Fibroblast of gingiva (primary cell): ENCODE measurements at regions not wholly inside any gene's neighbourhood (a gene's known extent, or its start where the extent isn't known, plus 50 kb on each side); places are given as distances from the start of the nearest gene placed in this dataset.

Experiments
- DNase-seq: peaks from one replicate; pipeline ENCODE4 v3.0.0-alpha.2; 2011; ENCODE audit warnings: low read depth

DNA sequence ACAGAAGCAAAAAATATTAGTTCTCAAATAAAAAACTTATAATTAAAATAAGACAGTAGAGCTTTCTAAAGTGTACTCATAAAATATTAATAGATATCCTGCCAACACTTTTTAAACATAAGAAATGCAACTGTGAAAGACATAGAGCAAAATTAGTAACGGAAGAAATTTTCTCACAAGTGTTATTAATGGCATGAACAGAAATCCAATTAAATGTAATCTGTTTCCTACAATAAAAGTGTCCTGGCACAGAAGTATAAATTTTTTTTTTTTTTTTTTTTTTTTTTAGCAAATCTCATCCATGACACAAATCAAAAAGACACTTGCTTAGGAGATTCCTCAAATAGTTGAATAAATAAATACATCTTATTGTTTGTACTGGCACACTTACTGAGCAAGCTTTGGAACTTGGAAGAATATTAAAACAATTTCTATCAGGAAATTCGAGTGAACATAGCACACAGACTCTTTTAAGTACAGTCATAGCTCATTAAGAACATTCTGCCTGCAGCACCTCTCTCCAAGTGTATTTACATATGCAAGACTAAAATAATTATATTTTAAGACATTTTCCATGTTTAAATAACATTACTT is 227.2 kb upstream of the ROBO2 start:
- DNase-seq, result no peak

DNA sequence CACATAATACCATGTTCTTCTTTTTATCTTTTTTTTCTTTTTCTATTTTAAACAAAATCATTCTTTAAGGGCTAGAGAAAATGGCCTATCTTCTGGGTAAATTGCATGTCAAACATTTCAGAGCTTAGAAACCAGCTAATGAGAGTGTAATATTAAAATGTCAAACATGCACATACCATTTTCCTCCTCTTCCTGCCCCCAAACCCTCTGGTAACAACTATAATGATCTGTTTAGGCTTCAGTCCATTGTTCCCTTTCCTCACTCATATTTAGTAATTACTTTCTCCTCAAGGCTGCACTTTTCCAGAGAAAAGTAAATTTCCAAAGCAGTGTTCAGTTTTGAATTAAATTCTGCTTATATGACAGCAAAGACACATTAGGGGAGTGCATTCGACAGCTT is 224.3 kb upstream of the ROBO2 start:
- no peak for DNase-seq

DNA sequence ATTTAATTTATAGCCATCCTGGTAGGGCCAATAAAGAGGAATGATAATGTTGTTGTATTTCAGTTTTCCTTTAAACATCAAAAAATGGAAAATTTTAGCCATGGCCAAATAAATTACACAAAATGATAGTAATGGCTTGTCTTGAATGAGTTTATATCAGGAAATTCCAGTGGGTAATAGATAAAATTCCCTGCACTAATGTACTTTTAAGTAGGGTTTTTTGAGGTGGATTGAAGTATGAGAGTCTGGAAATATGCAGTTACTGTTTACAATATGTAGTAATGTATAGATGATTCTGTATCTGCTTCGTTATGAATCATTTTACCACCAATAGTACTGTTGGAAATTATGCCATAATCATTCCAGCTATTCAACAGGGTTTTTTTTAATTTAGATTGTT is 219.4 kb upstream of the ROBO2 start:
- DNase-seq, result no peak

- DNase-seq, result no peak
These were observed 215.2 kb upstream of the ROBO2 start for GRCh38 chr3:76824658-76825240.

- no peak for DNase-seq
These were observed 213.0 kb upstream of the ROBO2 start for GRCh38 chr3:76826861-76827260.

DNA sequence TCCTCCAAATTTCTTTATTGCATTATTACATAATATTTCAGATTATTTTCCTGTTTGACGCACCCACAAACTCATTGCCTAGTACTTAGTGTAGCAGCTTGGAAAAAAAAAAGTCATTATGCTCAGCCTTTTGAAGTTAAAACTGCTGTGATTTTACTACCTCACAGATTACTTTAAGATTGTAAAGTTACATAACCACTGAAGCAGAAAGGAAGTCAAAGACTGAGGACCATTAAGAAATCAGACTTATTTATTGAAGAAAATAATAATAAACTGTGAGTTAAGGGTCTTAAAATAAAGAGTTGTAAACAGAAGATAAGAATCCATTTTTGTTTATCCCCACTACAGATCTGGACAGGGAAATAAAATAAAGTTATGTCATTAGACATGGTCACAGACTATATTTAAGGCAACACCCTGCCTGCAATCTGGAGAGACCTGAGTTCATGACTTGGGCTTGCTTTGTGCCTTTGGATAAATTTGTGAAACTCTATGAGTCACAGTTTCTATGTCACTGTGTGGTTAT is 212.1 kb upstream of the ROBO2 start:
- no peak for DNase-seq

DNA sequence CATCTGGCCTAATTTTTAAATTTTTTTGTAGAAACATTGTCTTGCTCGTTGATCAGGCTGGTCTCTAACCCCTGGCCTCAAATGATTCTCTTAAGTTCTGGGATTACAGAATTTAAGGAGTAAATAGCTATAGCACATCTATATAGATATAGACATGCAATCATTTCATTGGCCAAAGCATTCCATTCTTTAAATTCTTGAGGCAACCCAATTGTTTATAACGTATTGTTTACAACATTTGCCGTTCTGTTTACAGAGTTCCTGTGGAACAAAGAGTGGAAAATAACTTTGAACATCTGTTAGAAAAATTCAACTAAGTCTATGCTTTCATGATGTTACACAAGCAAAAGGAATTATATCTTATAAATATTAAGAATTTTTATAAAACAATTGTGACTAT is 205.2 kb upstream of the ROBO2 start:
- DNase-seq, result peak; percentile 38

- DNase-seq, result peak; percentile 16
These were observed 198.2 kb upstream of the ROBO2 start for GRCh38 chr3:76841747-76842146.

- DNase-seq, result no peak
These were observed 197.7 kb upstream of the ROBO2 start for GRCh38 chr3:76842216-76842615.

- DNase-seq, result no peak
These were observed 184.4 kb upstream of the ROBO2 start for GRCh38 chr3:76855451-76855850.

DNA sequence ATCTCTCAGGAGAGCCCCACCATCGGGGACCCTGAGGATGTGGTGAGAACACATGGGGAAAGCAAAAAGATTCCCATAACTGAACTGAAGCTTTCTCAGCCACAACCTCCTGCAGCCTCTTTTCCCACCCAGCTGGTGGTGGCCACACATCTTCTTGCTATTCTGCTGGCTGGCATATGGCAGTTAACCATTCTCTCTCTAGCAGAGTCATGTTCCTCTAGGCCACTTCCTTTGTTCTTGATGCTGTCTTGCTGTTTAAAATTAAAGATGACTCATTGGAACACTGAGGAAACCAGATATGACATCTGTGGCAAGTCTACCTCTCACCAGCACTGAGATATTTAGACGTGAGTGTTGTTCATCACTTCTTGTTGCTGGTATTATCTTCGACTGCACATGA is 180.3 kb upstream of the ROBO2 start:
- peak; percentile 6 for DNase-seq

- no peak for DNase-seq
These were observed 175.5 kb upstream of the ROBO2 start for GRCh38 chr3:76864355-76864754.

- DNase-seq, result no peak
These were observed 173.0 kb upstream of the ROBO2 start for GRCh38 chr3:76866729-76867408.

GRCh38 chr3:76869726-76870384 is 170.0 kb upstream of the ROBO2 start:
- DNase-seq, result no peak

GRCh38 chr3:76871655-76872054 is 168.2 kb upstream of the ROBO2 start:
- DNase-seq, result no peak

DNA sequence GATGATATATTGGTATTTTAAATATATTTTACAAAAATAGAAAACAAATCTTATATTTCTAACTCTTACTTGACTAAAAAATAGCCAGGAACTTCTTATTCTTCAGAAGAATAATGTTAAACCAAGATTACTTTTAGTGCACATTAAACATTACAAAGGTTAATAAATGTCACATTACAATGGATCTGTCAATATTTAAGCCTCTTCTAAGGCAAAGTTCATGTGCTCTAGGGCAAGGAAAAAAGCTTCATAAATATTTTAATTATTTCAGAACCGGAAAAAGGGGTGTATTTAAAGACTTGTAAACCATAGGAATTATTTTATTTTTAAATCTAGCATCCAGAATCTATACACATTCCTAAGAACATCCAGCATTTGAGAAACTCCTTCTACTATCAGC is 166.9 kb upstream of the ROBO2 start:
- DNase-seq, result no peak

DNA sequence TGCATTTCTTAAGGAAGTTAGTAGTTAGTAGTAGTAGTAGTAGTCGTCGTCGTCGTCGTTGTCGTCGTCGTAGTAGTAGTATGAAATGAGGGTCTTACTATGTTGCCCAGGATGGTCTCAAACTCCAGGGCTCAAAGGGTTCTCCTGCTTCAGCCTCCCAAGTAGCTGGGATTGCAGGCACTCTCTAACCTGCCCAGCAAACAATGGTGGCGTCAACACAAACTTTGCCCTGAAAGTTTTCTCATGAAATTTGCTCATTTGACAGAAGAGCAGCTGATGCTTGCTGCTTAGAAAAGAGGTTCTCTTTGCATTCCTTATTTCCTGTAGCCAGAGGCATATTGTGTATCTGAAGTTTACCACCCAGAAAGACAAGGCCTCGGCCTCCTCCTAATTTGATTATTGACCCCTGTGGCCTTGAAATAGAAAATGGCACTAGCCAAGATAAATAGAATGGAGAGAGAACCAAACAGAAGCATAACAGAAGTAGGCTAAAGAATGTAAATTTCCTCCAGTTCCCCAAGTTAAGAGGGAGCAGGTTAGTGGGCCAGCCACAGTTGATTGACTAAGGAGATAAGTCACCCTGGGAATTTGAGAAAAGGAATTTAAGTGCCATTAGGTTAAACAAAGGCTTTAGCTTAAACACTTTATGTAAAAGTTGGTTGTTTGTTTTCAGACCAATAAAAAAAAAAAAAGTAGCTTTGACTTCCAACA is 166.2 kb upstream of the ROBO2 start:
- no peak for DNase-seq

DNA sequence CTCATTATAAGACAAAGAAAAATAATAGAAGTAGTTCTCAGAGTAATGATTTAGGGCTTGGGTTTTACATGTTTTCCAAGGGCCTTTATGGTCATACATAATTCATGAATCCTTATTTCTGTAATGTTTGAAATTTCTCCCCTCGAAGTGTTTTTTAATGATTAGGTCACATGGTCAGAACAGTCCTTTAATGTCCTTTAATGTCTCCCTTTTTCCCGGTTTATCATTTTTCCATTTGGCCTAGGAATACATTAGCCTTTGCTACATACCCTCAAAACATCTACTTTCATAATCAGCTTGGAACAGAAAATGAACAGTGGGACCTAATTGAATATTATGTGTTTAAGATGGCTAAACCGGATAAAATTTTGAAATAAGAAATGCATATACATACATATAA is 159.9 kb upstream of the ROBO2 start:
- no peak for DNase-seq

GRCh38 chr3:76886761-76887500 is 153.0 kb upstream of the ROBO2 start:
- DNase-seq, result no peak

DNA sequence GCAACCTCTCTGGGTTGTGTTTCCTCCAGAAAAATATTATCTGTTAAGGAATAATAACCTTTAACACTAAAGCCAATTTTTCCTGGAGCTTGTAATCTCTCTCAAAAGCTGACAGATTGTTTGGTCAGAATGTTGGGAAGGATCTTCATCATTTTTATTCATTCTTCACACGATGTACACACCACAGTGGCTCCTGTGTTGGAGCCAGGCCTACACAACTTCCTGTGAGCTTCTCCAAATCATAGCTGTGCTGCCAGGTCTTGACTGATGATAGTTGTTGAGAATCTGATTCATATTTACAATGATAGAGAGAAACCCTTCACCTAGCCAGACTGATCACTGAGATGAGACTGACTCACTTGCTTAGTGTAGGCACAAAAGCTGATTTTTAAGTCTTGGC is 151.0 kb upstream of the ROBO2 start:
- no peak for DNase-seq

GRCh38 chr3:76889911-76890310 is 150.0 kb upstream of the ROBO2 start:
- no peak for DNase-seq

- no peak for DNase-seq
These were observed 142.8 kb upstream of the ROBO2 start for GRCh38 chr3:76897076-76897475.
